DMS53 (cell line): ENCODE measurements at regions not wholly inside any gene's neighbourhood (a gene's known extent, or its start where the extent isn't known, plus 50 kb on each side); places are given as distances from the start of the nearest gene placed in this dataset.

Experiments
- DNase-seq: peaks from one replicate; lab custom pipeline; 2025; lab: John Stamatoyannopoulos, UW

- peak; percentile 24 for DNase-seq
These were observed 203.9 kb downstream of the PLK2 start for GRCh38 chr5:58255970-58256369.

- no peak for DNase-seq
These were observed 204.5 kb downstream of the PLK2 start for GRCh38 chr5:58255386-58255785.

DNA sequence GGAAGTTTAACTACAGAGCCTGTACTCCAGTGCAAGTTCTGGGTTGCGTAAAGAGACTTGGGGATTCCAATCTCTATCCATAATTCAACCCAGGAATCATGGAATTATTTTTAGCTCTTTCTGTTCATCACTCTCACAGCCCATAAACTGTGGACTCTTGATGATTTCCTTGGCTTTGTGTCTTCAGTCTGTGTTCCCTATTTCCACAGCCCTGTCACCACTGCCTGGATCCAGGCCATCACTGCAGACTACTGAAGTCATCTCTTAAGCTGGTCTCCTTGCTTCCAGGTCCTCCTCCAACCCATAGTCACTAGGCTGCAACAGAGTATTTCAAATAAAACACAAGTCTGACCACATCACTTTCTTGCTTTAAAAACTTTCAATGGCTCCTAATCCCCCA is 211.7 kb downstream of the PLK2 start:
- DNase-seq: no peak

DNA sequence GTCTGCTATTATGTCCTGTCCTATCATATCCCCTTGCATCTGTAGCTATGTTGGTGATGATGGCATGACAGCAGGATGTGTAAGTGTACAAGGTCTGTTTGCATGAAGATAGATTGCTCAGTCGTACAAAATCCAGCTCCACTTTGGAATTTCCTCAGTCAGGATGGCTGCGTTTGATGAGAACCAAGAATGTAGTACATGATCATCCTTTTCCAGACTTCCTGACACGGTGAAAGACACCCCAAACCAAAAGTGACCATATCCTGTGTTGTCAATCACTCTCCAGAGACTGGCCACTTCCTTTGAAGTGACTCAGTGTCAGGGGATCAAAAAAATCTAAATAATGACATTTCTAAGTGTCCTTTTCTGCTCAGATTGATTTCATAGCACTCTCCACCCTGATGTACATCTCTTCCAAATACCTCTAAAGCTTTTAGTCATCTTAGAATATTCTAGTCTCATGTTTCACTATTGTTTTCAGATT is 213.4 kb downstream of the PLK2 start:
- DNase-seq: peak; percentile 49

GRCh38 chr5:58245476-58245840 is 214.4 kb downstream of the PLK2 start:
- DNase-seq: peak; percentile 30

GRCh38 chr5:58244819-58245475 is 214.9 kb downstream of the PLK2 start:
- DNase-seq: no peak

- DNase-seq: peak; percentile 84
These were observed 218.5 kb downstream of the PLK2 start for GRCh38 chr5:58241389-58241788.

GRCh38 chr5:58240322-58240721 is 219.6 kb downstream of the PLK2 start:
- DNase-seq: peak; percentile 60

DNA sequence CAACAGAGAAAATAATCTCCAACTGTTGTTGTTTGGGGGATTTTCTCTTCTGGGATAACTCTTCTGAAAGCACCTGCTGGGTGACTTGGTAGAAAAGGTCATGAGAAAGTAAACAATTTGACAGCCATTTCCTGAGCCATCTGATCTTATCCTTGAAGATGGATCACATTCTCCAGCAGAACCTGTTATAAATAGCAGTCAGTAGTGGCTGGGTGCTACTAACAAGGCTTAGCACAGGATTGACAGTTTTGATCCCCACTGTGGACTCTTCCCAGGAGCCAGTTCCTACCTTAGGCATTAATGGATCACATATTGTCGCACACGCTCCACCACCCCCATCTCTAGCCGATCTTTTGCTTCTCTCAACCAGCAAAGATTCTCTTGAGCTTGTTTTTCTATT is 220.2 kb downstream of the PLK2 start:
- DNase-seq: peak; percentile 55

DNA sequence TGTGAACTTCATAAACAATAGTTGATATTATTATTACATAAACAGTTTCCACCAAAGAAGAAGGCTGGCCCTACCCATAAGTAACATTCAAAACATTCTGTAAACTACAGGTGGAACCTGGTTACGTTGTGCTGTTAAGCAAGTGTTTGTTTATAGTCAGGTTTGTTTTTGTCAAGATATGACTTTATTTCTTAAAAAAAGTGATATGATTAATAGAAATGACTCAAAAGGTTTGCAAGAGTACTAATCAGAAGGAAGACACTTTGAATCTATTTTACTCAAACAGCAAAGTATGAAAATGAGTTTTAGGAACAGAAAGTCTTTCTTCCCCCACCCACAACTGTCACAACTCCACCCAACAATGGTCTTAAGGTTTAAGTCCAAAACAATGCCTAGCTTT is 220.8 kb downstream of the PLK2 start:
- DNase-seq: no peak

DNA sequence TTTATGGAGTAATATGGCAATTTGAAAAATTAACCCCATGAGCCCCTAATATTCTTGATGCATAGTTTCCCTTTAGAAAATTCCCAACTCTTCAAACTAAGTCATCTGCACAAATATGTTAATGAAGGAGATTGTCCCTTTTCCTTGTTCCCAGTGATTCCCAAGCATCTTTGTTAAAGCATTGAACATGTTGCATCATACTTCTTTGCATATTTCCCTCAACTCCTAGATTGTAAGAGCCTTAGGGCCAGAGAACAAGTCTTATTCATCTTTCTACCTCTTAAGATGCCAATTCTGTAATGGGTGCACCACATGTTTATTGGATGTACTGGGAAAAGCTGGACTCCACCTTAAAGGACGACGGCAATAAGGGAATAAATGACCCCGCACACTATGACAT is 223.4 kb downstream of the PLK2 start:
- DNase-seq: no peak

DNA sequence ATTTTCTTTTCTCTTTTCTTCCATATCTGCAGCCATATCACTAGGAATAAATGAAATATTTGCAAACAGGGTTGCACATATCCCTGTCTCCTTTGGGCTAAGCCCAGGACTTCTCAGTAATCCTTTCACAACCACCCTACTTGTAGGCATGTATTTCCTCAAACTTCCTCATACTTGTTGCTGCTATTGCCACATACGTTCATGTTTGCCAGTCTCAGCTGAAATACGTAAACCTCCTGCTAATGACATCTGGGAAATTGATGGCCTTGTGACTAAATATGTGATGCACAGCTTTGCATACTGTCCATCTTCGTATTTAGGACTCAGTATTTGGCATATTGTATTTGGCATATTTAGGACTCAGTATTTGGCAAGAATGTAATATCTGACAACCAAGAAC is 224.6 kb downstream of the PLK2 start:
- peak; percentile 24 for DNase-seq

- no peak for DNase-seq
These were observed 227.8 kb downstream of the PLK2 start for GRCh38 chr5:58232130-58232529.

GRCh38 chr5:58231041-58231440 is 228.8 kb downstream of the PLK2 start:
- no peak for DNase-seq

DNA sequence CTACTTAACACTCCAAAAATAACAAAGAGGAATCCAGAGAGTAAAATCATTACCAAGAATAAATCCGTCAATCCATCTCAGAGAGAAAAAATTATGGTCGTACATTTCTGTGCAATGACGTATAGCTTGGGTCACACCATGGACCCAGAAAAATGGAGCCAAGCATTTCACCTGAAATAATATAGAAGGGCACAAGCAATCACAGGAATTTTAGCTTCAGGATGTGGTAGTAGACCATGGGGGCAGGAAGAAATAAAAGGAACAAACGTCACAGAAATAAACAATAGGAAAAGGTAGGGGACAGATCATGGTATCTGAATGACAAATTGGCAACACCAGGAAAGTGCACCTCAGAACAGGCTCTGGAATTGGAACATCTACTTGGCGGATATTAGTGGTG is 231.0 kb downstream of the PLK2 start:
- DNase-seq: no peak

DNA sequence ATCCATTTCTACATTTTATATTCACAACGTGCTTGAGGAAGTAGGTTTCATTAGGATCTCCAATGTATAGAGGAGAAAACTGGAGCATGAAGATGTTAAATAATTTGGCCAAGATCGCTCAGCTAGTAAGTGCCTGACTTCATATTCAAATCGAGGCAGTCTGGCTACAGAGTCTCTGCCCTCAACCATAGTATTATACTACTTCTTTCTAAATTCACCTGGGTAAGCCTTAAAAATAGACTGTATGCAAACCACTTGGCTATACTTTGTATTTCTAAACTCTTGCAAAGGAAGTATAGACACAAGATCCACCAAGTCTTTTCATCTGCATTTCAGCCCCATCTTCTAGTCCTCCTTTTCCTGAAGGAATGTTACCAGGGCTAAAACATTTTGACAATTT is 232.0 kb downstream of the PLK2 start:
- DNase-seq: no peak

DNA sequence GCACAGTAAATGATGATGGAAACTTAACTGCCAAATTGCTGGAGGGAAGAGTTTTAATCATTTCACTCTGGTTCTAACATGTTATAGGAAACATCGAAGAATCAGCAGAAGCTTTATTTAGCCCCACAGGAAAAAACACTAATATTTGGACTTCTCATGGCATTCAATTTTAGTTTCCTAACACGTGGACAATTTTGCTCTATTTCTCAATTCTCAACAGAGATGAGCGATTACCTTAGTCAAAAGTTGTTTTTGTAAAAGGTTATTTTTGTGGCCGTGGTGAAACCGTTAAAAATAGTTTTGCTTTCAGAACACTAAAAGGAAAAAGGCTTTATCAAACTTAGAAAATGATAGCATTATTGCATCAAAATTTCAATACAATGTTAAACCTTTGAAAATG is 235.2 kb downstream of the PLK2 start:
- no peak for DNase-seq

GRCh38 chr5:58224221-58224620 is 235.7 kb downstream of the PLK2 start:
- DNase-seq: no peak

- DNase-seq: no peak
These were observed 244.5 kb downstream of the PLK2 start for GRCh38 chr5:58215364-58215763.

GRCh38 chr5:58211441-58211840 is 248.4 kb downstream of the PLK2 start:
- DNase-seq: no peak

DNA sequence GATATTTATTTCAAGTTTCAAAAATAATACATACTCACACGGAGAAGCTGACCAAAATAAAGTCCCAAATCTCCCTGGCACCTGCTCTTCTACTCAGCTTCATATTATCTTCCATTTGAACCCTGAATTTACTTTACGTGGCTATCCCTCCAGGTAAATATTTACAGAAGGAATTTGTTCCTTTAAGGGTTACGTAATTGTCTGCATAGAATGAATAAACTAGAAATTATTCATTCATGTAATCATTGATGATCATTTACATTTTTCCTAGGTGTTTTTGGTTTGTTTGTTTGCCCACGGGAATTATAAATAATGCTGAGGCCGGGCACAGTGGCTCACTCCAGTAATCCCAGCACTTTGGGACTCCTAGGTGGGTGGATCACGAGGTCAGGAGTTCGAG is 251.2 kb downstream of the PLK2 start:
- DNase-seq: peak; percentile 21

DNA sequence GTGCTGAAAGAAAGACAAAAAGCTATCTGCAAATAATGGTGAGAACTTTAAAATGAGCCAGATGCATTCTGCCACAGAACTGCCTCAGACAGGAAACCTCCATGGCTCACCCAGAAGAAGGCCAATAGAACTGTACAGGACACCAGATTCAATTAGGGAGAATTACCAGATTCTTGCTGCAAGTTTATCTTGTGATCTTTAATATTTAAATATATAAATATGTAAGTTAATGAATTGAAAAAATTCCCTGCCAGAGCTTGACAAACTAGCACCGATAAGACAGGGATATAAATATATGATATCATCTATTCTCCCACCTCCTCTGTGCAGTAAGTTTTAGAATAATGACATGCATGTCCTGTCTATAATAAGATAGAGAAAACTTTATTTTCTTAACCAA is 252.8 kb downstream of the PLK2 start:
- DNase-seq: peak; percentile 16

- no peak for DNase-seq
These were observed 254.9 kb downstream of the PLK2 start for GRCh38 chr5:58204966-58205365.

DNA sequence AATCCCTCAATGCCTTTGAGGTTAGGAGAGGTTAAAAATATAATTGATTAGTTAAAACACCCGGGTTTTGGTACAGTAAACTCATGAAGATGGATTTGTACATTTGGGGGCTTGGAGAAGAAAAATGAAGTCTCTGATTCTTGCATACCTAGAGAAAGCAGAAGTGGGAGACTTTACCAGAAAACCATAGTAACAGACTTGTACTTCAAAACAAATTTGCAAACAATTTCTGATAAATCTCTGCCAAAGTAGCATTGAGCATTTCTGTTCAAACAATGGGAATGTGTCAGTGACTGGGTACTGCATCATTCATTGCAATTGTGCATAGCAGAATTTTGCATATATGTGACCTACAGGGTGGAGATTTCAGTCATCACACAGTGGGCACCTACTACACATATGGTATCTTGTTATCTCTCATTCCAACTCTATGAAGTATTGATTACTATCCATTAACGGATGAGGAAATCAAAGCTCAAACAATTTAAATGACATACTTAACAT is 256.9 kb downstream of the PLK2 start:
- DNase-seq: no peak
